MM.1S (cell line): ENCODE measurements at regions not wholly inside any gene's neighbourhood (a gene's known extent, or its start where the extent isn't known, plus 50 kb on each side); places are given as distances from the start of the nearest gene placed in this dataset.

Source experiments
- DNase-seq: peaks from one replicate; pipeline ENCODE4 v3.0.0-alpha.2; 2015
- H2AFZ ChIP-seq: fragments of 300-600 bp; sonication (generic); 2 replicates; pipeline ENCODE4 v1.6.0; 2016; ENCODE audit warnings: antibody characterized with exemption, low read length
- H3F3A ChIP-seq: fragments of 300-600 bp; sonication (generic); 2 replicates; pipeline ENCODE4 v1.6.1; 2016; ENCODE audit warnings: mild to moderate bottlenecking, antibody characterized with exemption, low read length, moderate library complexity, mixed read lengths; ENCODE audit not compliant: insufficient read depth
- H3K27ac ChIP-seq: fragments of 300-600 bp; sonication (generic); 2 replicates; pipeline ENCODE4 v1.5.1; 2016; ENCODE audit warnings: mild to moderate bottlenecking, low read length
- H3K27me3 ChIP-seq: fragments of 300-600 bp; sonication (generic); replicated peaks from 2 replicates; pipeline ENCODE4 v1.6.0; 2016; ENCODE audit warnings: low read length; ENCODE audit not compliant: insufficient read depth
- H3K36me3 ChIP-seq: fragments of 300-600 bp; sonication (generic); replicated peaks from 2 replicates; pipeline ENCODE4 v1.6.1; 2016; ENCODE audit warnings: mild to moderate bottlenecking, low read length, mixed read lengths; ENCODE audit not compliant: insufficient read depth
- H3K4me1 ChIP-seq: fragments of 300-600 bp; sonication (generic); 2 replicates; pipeline ENCODE4 v1.6.1; 2016; ENCODE audit warnings: low read length, mixed read lengths
- H3K4me2 ChIP-seq: fragments of 300-600 bp; sonication (generic); 2 replicates; pipeline ENCODE4 v1.6.0; 2016; ENCODE audit warnings: low read depth, low read length
- H3K4me3 ChIP-seq: fragments of 300-600 bp; sonication (generic); 2 replicates; pipeline ENCODE4 v1.5.1; 2016; ENCODE audit warnings: low read length, mixed read lengths
- H3K79me2 ChIP-seq: fragments of 300-600 bp; sonication (generic); 2 replicates; pipeline ENCODE4 v1.6.1; 2016; ENCODE audit warnings: mixed run types, low read length, mixed read lengths
- H3K9ac ChIP-seq: fragments of 300-600 bp; sonication (generic); 2 replicates; pipeline ENCODE4 v1.6.1; 2016; ENCODE audit warnings: low read length, mixed read lengths
- H3K9me2 ChIP-seq: fragments of 300-600 bp; sonication (generic); replicated peaks from 2 replicates; pipeline ENCODE4 v1.6.1; 2016; ENCODE audit warnings: mild to moderate bottlenecking, low read length, mixed read lengths; ENCODE audit not compliant: insufficient read depth
- H3K9me3 ChIP-seq: fragments of 300-600 bp; sonication (generic); replicated peaks from 2 replicates; pipeline ENCODE4 v1.6.1; 2016; ENCODE audit warnings: mild to moderate bottlenecking, low read length, mixed read lengths; ENCODE audit not compliant: insufficient read depth
- H4K20me1 ChIP-seq: fragments of 300-600 bp; sonication (generic); 2 replicates; pipeline ENCODE4 v1.6.1; 2016; ENCODE audit warnings: mild to moderate bottlenecking, low read length, moderate library complexity, mixed read lengths; ENCODE audit not compliant: insufficient read depth
- EZH2 ChIP-seq: fragments of 300-600 bp; sonication (generic); optimal IDR thresholded peaks from 2 replicates; pipeline ENCODE3; 2017; ENCODE audit warnings: low read depth, mild to moderate bottlenecking, antibody characterized with exemption, low read length, mixed read lengths
- EZH2phosphoT487 ChIP-seq: fragments of 300-600 bp; sonication (generic); IDR thresholded peaks from 2 replicates; pipeline ENCODE4 v1.6.1; 2018; ENCODE audit warnings: antibody characterized with exemption, low read length
- TF ChIP-seq, protein P1 (sequence below): fragments of 300-600 bp; sonication (generic); IDR thresholded peaks from 2 replicates; pipeline ENCODE4 v1.5.1; 2016; ENCODE audit warnings: antibody characterized with exemption, low read length, mixed read lengths

DNA sequence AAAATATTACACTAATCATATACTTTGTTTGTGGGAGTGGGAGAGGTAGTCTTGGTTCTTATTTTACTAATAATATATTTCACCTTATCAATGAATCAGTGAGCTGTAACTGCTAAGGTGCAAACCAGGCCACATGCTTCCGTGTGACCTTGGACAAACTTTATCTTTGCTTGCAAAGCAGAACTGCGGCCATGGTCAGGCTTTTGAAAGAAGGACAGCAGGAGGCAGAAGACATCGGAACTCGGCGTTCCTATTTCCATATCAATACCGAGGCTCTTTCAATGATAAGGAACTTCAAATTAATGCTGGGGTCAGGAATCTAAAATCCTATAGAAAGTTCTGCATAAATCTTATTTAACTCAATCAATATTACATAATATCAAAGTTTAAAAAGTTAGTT lies 491.9 kb upstream of the PFKP start:
- H3K9ac ChIP-seq, result no peak overlapping the region
- no peaks in the 10 kb centered on the region for H3K27me3 ChIP-seq
- no peaks in the 10 kb centered on the region for H3K9me2 ChIP-seq
- H3K4me1 ChIP-seq, result no peaks in the 10 kb centered on the region
- no peak overlapping the region for H3K4me2 ChIP-seq
- no peak overlapping the region for H3K4me3 ChIP-seq
- TF ChIP-seq EZH2phosphoT487 (no peak), EZH2 (no peak)
- TF ChIP-seq, protein P1, sequence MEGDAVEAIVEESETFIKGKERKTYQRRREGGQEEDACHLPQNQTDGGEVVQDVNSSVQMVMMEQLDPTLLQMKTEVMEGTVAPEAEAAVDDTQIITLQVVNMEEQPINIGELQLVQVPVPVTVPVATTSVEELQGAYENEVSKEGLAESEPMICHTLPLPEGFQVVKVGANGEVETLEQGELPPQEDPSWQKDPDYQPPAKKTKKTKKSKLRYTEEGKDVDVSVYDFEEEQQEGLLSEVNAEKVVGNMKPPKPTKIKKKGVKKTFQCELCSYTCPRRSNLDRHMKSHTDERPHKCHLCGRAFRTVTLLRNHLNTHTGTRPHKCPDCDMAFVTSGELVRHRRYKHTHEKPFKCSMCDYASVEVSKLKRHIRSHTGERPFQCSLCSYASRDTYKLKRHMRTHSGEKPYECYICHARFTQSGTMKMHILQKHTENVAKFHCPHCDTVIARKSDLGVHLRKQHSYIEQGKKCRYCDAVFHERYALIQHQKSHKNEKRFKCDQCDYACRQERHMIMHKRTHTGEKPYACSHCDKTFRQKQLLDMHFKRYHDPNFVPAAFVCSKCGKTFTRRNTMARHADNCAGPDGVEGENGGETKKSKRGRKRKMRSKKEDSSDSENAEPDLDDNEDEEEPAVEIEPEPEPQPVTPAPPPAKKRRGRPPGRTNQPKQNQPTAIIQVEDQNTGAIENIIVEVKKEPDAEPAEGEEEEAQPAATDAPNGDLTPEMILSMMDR, result no peak
- no peak overlapping the region for H2AFZ ChIP-seq
- no peaks in the 10 kb centered on the region for H3K36me3 ChIP-seq
- no peaks in the 10 kb centered on the region for H4K20me1 ChIP-seq
- H3K79me2 ChIP-seq, result no peaks in the 10 kb centered on the region
- H3F3A ChIP-seq, result no peaks in the 10 kb centered on the region
- no peaks in the 10 kb centered on the region for H3K9me3 ChIP-seq
- H3K27ac ChIP-seq, result no peak overlapping the region
- no peak for DNase-seq

DNA sequence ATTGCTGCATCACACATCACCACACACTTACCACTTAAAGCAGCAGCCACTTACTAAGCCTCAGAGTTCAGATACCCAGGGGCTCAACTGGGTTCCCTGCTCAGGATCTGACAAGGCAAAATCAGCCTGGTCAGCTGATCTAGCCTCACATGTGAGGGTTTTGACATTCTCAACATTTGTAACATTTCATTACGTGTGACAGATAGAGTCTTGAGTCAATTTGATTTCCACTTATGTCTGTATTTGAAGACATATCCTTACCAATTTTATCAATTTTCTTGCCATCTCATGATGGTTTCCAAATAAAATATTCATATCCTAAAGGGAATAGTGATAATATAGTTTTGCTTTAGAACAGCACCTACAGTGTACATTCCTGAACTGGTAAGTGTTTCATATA lies 494.7 kb upstream of the PFKP start:
- Histone ChIP-seq H3K27me3 (no peaks in the 10 kb centered on the region), H3K4me1 (no peaks in the 10 kb centered on the region)

DNA sequence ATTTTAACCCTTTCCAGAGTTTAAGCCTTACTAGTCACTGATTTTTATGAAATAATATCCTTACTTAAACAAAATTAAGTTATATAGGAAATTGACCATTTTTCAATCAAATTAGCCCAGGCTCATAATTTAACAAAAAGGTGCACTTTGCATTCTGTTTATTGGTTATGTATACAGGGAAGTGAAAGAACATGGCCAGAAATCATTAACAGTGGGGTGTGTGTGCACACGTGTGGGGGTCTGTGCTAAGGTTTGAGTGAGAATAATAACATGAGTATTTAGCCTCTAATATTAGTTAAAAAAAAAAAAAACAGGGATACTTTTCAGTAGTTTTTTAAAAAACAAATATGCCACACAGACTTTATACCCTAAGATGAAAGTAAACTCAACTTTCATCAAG lies 510.5 kb upstream of the PFKP start:
- Histone ChIP-seq H3K9me2 (no peaks in the 10 kb centered on the region), H3K9me3 (no peaks in the 10 kb centered on the region), H2AFZ (no peak overlapping the region), H3K4me3 (no peak overlapping the region), H3K9ac (no peak overlapping the region), H3K79me2 (no peaks in the 10 kb centered on the region), H3K27ac (no peak overlapping the region), H3F3A (no peaks in the 10 kb centered on the region), H3K36me3 (no peaks in the 10 kb centered on the region), H3K27me3 (no peaks in the 10 kb centered on the region), H4K20me1 (no peaks in the 10 kb centered on the region), H3K4me1 (no peaks in the 10 kb centered on the region), H3K4me2 (no peak overlapping the region)
- no peak for DNase-seq
- TF ChIP-seq, protein P1, result no peak
- TF ChIP-seq EZH2 (no peak), EZH2phosphoT487 (no peak)

More for the DNA sequence above, 494.7 kb upstream of the PFKP start:
- H3K9ac ChIP-seq, result no peak overlapping the region
- no peaks in the 10 kb centered on the region for H3K79me2 ChIP-seq
- H4K20me1 ChIP-seq, result no peaks in the 10 kb centered on the region
- H3F3A ChIP-seq, result no peaks in the 10 kb centered on the region
- TF ChIP-seq, protein P1, result no peak
- no peak for TF ChIP-seq EZH2phosphoT487
- no peak for TF ChIP-seq EZH2
- H3K4me3 ChIP-seq, result no peak overlapping the region
- H3K36me3 ChIP-seq, result no peaks in the 10 kb centered on the region
- H3K9me2 ChIP-seq, result no peaks in the 10 kb centered on the region
- no peak overlapping the region for H2AFZ ChIP-seq
- no peak for DNase-seq
- no peak overlapping the region for H3K4me2 ChIP-seq
- H3K27ac ChIP-seq, result no peak overlapping the region
- H3K9me3 ChIP-seq, result no peaks in the 10 kb centered on the region
